Astrocyte (in vitro differentiated cells and primary cell): ENCODE measurements at regions not wholly inside any gene's neighbourhood (a gene's known extent, or its start where the extent isn't known, plus 50 kb on each side); places are given as distances from the start of the nearest gene placed in this dataset.

Experiments
- DNase-seq: peaks from one replicate; pipeline ENCODE4 v3.0.0-alpha.2; 2010; ENCODE audit warnings: low read depth
- FAIRE-seq: peaks from 2 replicates; lab custom pipeline; 2011; peaks lifted over from hg19 to GRCh38; lab: Jason Lieb, UNC
- H2AFZ ChIP-seq: 2 replicates; pipeline ENCODE4 v1.6.0; 2012; ENCODE audit warnings: low read depth, low read length, inconsistent platforms
- H3K27ac ChIP-seq: 2 replicates; pipeline ENCODE4 v1.5.1; 2011; ENCODE audit warnings: low read depth, low read length, inconsistent platforms
- H3K27me3 ChIP-seq: 2 replicates; pipeline ENCODE4 v1.6.0; 2011; ENCODE audit warnings: low read length, inconsistent platforms; ENCODE audit not compliant: insufficient read depth
- H3K36me3 ChIP-seq: 2 replicates; pipeline ENCODE4 v1.5.1; 2011; ENCODE audit warnings: low read length, inconsistent platforms; ENCODE audit not compliant: insufficient read depth
- H3K4me1 ChIP-seq: 2 replicates; pipeline ENCODE4 v1.5.1; 2011; ENCODE audit warnings: low read length, inconsistent platforms; ENCODE audit not compliant: insufficient read depth
- H3K4me2 ChIP-seq: 2 replicates; pipeline ENCODE4 v1.6.0; 2012; ENCODE audit warnings: low read length, inconsistent platforms
- H3K4me3 ChIP-seq: 2 replicates; pipeline ENCODE4 v1.5.1; 2011; ENCODE audit warnings: low read depth, mild to moderate bottlenecking, low read length, inconsistent platforms; ENCODE audit not compliant: insufficient read depth
- H3K79me2 ChIP-seq: 2 replicates; pipeline ENCODE4 v1.6.0; 2012; ENCODE audit warnings: mild to moderate bottlenecking, low read length, inconsistent platforms; ENCODE audit not compliant: insufficient read depth
- H3K9ac ChIP-seq: 2 replicates; pipeline ENCODE4 v1.6.0; 2012; ENCODE audit warnings: mild to moderate bottlenecking, low read length, inconsistent platforms
- H3K9me3 ChIP-seq: 2 replicates; pipeline ENCODE4 v1.5.1; 2012; ENCODE audit warnings: low read depth, mild to moderate bottlenecking, low read length, inconsistent platforms; ENCODE audit not compliant: insufficient read depth
- H4K20me1 ChIP-seq: 2 replicates; pipeline ENCODE4 v1.6.0; 2012; ENCODE audit warnings: low read length, inconsistent platforms; ENCODE audit not compliant: insufficient read depth
- H3K27ac Mint-ChIP-seq: one replicate; pipeline ENCODE4 v1.8.0; 2021; ENCODE audit warnings: mild to moderate bottlenecking, mixed read lengths; ENCODE audit not compliant: unreplicated experiment
- H3K27me3 Mint-ChIP-seq: one replicate; pipeline ENCODE4 v1.8.0; 2021; ENCODE audit warnings: low read depth, mixed read lengths; ENCODE audit not compliant: unreplicated experiment
- H3K36me3 Mint-ChIP-seq: one replicate; pipeline ENCODE4 v1.8.0; 2021; ENCODE audit warnings: low read depth, mixed read lengths; ENCODE audit not compliant: unreplicated experiment
- H3K4me1 Mint-ChIP-seq: one replicate; pipeline ENCODE4 v1.8.0; 2021; ENCODE audit warnings: low read depth, mixed read lengths; ENCODE audit not compliant: unreplicated experiment
- H3K4me3 Mint-ChIP-seq: one replicate; pipeline ENCODE4 v1.8.0; 2021; ENCODE audit warnings: mild to moderate bottlenecking, moderate library complexity, mixed read lengths; ENCODE audit not compliant: unreplicated experiment
- H3K9me3 Mint-ChIP-seq: one replicate; pipeline ENCODE4 v1.8.0; 2021; ENCODE audit warnings: mild to moderate bottlenecking, mixed read lengths; ENCODE audit not compliant: unreplicated experiment
- EZH2 ChIP-seq: IDR thresholded peaks from 2 replicates; pipeline ENCODE4 v1.6.1; 2012; ENCODE audit warnings: mild to moderate bottlenecking, low read length, inconsistent platforms; ENCODE audit not compliant: insufficient read depth
- TF ChIP-seq, protein P1 (sequence below): IDR thresholded peaks from 2 replicates; pipeline ENCODE4 v1.5.1; 2011; ENCODE audit warnings: low read depth, mild to moderate bottlenecking, inconsistent platforms, low read length, moderate library complexity; ENCODE audit not compliant: insufficient read depth

- no peaks in the 10 kb centered on the region for H3K36me3 Mint-ChIP-seq
- peaks cover 4% of the 10 kb centered on the region for H3K4me1 Mint-ChIP-seq
- H2AFZ ChIP-seq, result no peak overlapping the region
- H3K4me1 ChIP-seq, result no peaks in the 10 kb centered on the region
- H3K27me3 ChIP-seq, result no peaks in the 10 kb centered on the region
- H3K4me2 ChIP-seq, result no peak overlapping the region
- H3K9me3 Mint-ChIP-seq, result no peaks in the 10 kb centered on the region
- no peak overlapping the region for H3K27ac Mint-ChIP-seq
- TF ChIP-seq, protein P1, sequence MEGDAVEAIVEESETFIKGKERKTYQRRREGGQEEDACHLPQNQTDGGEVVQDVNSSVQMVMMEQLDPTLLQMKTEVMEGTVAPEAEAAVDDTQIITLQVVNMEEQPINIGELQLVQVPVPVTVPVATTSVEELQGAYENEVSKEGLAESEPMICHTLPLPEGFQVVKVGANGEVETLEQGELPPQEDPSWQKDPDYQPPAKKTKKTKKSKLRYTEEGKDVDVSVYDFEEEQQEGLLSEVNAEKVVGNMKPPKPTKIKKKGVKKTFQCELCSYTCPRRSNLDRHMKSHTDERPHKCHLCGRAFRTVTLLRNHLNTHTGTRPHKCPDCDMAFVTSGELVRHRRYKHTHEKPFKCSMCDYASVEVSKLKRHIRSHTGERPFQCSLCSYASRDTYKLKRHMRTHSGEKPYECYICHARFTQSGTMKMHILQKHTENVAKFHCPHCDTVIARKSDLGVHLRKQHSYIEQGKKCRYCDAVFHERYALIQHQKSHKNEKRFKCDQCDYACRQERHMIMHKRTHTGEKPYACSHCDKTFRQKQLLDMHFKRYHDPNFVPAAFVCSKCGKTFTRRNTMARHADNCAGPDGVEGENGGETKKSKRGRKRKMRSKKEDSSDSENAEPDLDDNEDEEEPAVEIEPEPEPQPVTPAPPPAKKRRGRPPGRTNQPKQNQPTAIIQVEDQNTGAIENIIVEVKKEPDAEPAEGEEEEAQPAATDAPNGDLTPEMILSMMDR, result no peak
- no peak for TF ChIP-seq EZH2
- H3K4me3 Mint-ChIP-seq, result no peak overlapping the region
- H3K4me3 ChIP-seq, result no peak overlapping the region
- no peaks in the 10 kb centered on the region for H3K27me3 Mint-ChIP-seq
- H3K27ac ChIP-seq, result no peak overlapping the region
- FAIRE-seq (no peak), DNase-seq (no peak)
- no peaks in the 10 kb centered on the region for H4K20me1 ChIP-seq
- H3K9me3 ChIP-seq, result no peaks in the 10 kb centered on the region
- no peaks in the 10 kb centered on the region for H3K36me3 ChIP-seq
- no peaks in the 10 kb centered on the region for H3K79me2 ChIP-seq
- no peak overlapping the region for H3K9ac ChIP-seq
These were observed 1351.6 kb upstream of the NRXN1 start for GRCh38 chr2:52383541-52383940.

DNA sequence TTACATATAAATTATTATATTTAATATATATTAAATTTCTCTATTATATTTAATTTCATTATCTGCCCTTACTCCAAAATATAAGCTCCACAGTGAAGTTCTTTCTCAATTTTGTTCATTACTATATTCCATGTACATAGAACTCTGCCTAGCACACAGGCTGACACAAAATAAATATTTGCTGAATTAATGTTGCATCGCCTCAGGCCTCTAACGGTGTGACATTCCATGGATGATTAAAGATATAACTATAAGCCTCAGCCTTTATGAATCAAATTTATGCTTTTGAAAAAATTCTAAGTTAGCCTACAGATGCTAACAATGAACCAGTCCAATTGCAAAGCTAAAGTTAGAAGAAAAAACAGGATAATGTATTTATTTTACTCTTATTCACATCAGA is 1337.2 kb upstream of the NRXN1 start:
- Mint-ChIP-seq H3K4me3 (no peak overlapping the region), H3K36me3 (no peaks in the 10 kb centered on the region), H3K27ac (no peak overlapping the region), H3K4me1 (no peaks in the 10 kb centered on the region), H3K27me3 (no peaks in the 10 kb centered on the region), H3K9me3 (peaks cover 5% of the 10 kb centered on the region)
- H3K4me2 ChIP-seq, result no peak overlapping the region
- no peaks in the 10 kb centered on the region for H3K4me1 ChIP-seq
- no peaks in the 10 kb centered on the region for H3K9me3 ChIP-seq
- no peak overlapping the region for H3K27ac ChIP-seq
- DNase-seq (no peak), FAIRE-seq (no peak)
- no peaks in the 10 kb centered on the region for H3K36me3 ChIP-seq
- H3K27me3 ChIP-seq, result no peaks in the 10 kb centered on the region
- H3K4me3 ChIP-seq, result no peak overlapping the region
- H4K20me1 ChIP-seq, result no peaks in the 10 kb centered on the region
- H3K9ac ChIP-seq, result no peak overlapping the region
- H2AFZ ChIP-seq, result no peak overlapping the region
- no peaks in the 10 kb centered on the region for H3K79me2 ChIP-seq
- no peak for TF ChIP-seq EZH2
- TF ChIP-seq, protein P1, result no peak

DNA sequence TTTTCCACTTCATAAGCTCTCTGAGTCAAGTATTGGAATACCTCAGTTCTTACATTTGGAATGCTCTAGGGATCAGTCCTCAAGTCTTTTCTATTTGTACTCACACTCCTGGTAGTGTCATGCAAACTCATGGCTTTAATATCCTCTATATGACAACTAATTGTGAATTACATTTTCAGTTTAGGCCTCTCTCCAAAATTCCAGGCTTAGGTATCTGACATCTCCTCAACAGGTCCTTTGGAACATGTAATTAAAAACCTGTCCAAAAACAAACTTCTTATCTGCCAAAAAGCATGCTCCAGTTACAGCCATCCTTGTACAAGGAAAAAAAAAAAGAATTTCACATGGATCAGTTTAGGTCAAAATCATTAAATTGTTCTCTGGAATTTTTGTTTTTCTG is 1336.2 kb upstream of the NRXN1 start:
- TF ChIP-seq, protein P1, result no peak
- no peak for TF ChIP-seq EZH2
- Histone ChIP-seq H3K9me3 (no peaks in the 10 kb centered on the region), H2AFZ (no peak overlapping the region), H3K9ac (no peak overlapping the region), H3K4me3 (no peak overlapping the region), H3K79me2 (no peaks in the 10 kb centered on the region), H4K20me1 (no peaks in the 10 kb centered on the region), H3K4me1 (no peaks in the 10 kb centered on the region), H3K4me2 (no peak overlapping the region), H3K27me3 (no peaks in the 10 kb centered on the region), H3K36me3 (no peaks in the 10 kb centered on the region), H3K27ac (no peak overlapping the region)
- no peak overlapping the region for H3K4me3 Mint-ChIP-seq
- H3K27ac Mint-ChIP-seq, result no peak overlapping the region
- H3K36me3 Mint-ChIP-seq, result no peaks in the 10 kb centered on the region
- H3K9me3 Mint-ChIP-seq, result peaks cover 5% of the 10 kb centered on the region
- no peak for DNase-seq
- H3K27me3 Mint-ChIP-seq, result no peaks in the 10 kb centered on the region
- H3K4me1 Mint-ChIP-seq, result no peaks in the 10 kb centered on the region
- no peak for FAIRE-seq
